GM12878 (cell line): ENCODE measurements at regions not wholly inside any gene's neighbourhood (a gene's known extent, or its start where the extent isn't known, plus 50 kb on each side); places are given as distances from the start of the nearest gene placed in this dataset.

ENCODE experiments used
- CREB1 ChIP-seq: IDR thresholded peaks from 2 replicates; pipeline ENCODE4 v1.6.1; 2012; ENCODE audit warnings: low read depth, mild to moderate bottlenecking, inconsistent platforms
- POU2F2 ChIP-seq: IDR thresholded peaks from 3 replicates; pipeline ENCODE4 v1.6.1; 2011; ENCODE audit warnings: low read depth, mild to moderate bottlenecking, low read length, borderline replicate concordance
- RBBP5 ChIP-seq: fragments of 200-600 bp; sonication (generic); conservative IDR thresholded peaks from 2 replicates; pipeline ENCODE4 v1.6.1; 2016
- RCOR1 ChIP-seq: conservative IDR thresholded peaks from 2 replicates; pipeline ENCODE4 v1.6.1; 2012; ENCODE audit warnings: low read depth, low read length, improper control_type of control experiment
- ZNF274 ChIP-seq: IDR thresholded peaks from one replicate; pipeline ENCODE4 v1.8.0; 2011; ENCODE audit not compliant: insufficient read length, insufficient read depth
- ZSCAN29 ChIP-seq: fragments of 450-650 bp; IDR thresholded peaks from 2 replicates; pipeline ENCODE4 v1.6.1; 2017; ENCODE audit warnings: mild to moderate bottlenecking, moderate library complexity
- TF ChIP-seq, protein P1 (sequence below), 3 experiments: IDR thresholded peaks in 2 of 3; conservative IDR thresholded peaks in 1 of 3; 2 replicates each; pipeline ENCODE4 v1.5.1; 2011; ENCODE audit warnings: low read depth in 3 of 3, low read length in 3 of 3, mild to moderate bottlenecking in 3 of 3, control low read depth in 2 of 3, moderate library complexity in 2 of 3, inconsistent platforms in 1 of 3, mixed read lengths in 1 of 3; ENCODE audit not compliant: control insufficient read depth in 2 of 3, insufficient read depth in 1 of 3; ENCODE audit errors: extremely low read depth in 1 of 3
- TF ChIP-seq, protein P2 (sequence below): fragments of 450-650 bp; IDR thresholded peaks from 2 replicates; pipeline ENCODE4 v1.6.1; 2017; ENCODE audit warnings: mild to moderate bottlenecking, moderate library complexity

DNA sequence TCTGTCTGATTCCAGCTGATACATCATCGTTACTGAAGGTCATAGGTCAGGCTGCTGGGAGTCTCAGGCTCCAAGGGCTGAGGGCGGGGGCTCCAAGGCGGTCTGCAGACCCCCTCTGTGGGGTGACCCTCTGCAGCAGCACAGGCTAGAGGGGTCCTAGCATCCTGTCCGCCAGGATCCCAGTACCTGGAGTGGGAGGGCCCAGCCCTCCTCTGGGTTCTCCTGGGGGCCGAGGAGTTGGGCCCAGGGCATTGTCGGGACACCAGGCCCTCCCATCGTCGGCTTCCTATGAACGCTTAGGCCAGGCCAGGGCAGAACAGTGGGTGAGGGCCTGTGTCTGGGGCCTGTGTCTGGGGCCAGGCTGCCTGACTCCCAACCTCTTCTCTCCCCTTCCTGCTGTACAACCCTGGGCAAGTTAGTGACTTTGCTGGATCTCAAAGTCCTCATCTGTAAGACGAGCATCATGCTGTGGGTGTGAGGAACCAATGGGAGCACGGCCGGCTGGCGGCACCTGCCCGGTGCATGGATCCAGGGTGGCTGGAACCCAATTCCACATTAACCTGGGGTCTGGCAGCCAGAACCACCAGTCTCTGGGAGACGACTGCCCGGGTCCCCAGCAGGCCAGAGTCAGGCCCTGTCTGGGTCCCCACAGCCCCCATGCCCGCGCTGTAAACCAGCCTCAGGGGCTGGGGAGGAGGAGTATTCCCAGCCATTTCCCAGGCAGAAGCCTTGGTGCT, 56.2 kb upstream of the COL18A1 start:
- no peak for TF ChIP-seq POU2F2
- TF ChIP-seq, protein P1, sequence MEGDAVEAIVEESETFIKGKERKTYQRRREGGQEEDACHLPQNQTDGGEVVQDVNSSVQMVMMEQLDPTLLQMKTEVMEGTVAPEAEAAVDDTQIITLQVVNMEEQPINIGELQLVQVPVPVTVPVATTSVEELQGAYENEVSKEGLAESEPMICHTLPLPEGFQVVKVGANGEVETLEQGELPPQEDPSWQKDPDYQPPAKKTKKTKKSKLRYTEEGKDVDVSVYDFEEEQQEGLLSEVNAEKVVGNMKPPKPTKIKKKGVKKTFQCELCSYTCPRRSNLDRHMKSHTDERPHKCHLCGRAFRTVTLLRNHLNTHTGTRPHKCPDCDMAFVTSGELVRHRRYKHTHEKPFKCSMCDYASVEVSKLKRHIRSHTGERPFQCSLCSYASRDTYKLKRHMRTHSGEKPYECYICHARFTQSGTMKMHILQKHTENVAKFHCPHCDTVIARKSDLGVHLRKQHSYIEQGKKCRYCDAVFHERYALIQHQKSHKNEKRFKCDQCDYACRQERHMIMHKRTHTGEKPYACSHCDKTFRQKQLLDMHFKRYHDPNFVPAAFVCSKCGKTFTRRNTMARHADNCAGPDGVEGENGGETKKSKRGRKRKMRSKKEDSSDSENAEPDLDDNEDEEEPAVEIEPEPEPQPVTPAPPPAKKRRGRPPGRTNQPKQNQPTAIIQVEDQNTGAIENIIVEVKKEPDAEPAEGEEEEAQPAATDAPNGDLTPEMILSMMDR (IDR thresholded peaks at IDR 0.05 in 2 of 3, conservative IDR thresholded peaks at IDR 0.05 in 1 of 3; ENCODE audit: control insufficient read depth in 2 of 3, extremely low read depth in 1 of 3, insufficient read depth in 1 of 3, low read depth in 3 of 3, low read length in 3 of 3), result no peak
- no peak for TF ChIP-seq RCOR1
- TF ChIP-seq, protein P2, sequence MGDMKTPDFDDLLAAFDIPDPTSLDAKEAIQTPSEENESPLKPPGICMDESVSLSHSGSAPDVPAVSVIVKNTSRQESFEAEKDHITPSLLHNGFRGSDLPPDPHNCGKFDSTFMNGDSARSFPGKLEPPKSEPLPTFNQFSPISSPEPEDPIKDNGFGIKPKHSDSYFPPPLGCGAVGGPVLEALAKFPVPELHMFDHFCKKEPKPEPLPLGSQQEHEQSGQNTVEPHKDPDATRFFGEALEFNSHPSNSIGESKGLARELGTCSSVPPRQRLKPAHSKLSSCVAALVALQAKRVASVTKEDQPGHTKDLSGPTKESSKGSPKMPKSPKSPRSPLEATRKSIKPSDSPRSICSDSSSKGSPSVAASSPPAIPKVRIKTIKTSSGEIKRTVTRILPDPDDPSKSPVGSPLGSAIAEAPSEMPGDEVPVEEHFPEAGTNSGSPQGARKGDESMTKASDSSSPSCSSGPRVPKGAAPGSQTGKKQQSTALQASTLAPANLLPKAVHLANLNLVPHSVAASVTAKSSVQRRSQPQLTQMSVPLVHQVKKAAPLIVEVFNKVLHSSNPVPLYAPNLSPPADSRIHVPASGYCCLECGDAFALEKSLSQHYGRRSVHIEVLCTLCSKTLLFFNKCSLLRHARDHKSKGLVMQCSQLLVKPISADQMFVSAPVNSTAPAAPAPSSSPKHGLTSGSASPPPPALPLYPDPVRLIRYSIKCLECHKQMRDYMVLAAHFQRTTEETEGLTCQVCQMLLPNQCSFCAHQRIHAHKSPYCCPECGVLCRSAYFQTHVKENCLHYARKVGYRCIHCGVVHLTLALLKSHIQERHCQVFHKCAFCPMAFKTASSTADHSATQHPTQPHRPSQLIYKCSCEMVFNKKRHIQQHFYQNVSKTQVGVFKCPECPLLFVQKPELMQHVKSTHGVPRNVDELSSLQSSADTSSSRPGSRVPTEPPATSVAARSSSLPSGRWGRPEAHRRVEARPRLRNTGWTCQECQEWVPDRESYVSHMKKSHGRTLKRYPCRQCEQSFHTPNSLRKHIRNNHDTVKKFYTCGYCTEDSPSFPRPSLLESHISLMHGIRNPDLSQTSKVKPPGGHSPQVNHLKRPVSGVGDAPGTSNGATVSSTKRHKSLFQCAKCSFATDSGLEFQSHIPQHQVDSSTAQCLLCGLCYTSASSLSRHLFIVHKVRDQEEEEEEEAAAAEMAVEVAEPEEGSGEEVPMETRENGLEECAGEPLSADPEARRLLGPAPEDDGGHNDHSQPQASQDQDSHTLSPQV, result no peak
- TF ChIP-seq ZNF274, result no peak
- no peak for TF ChIP-seq RBBP5
- no peak for TF ChIP-seq ZSCAN29
- TF ChIP-seq CREB1, result no peak
